ENCODE measurements at regions not wholly inside any gene's neighbourhood (a gene's known extent, or its start where the extent isn't known, plus 50 kb on each side); places are given as distances from the start of the nearest gene placed in this dataset.

DNA sequence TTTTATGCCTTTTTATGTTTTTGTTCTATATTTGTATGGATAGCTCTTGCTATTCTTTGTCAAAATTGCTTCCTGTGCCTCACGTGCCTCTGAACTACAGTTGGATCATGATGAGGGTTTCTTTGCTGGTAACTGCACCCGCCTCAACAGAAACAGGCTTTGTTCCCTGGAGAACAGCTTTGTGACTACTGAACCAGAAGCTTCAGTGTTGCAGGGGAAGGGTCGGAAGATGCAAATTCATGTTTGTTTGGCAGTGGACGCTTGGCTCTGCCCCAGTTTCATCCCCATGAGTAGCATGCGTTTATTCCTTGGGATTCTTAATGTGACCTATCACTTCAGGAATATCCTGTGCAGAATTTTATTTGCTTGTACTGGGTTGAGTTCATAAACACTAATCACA, 959.1 kb upstream of the WWC1 start:
- in situ Hi-C loops (cut with MboI; ENCODE audit: low pct_unique_long_range_greater_than_20kb, low sequenced_read_pairs, unreplicated experiment), result no loop called here
- no peak for TF ChIP-seq CTCF (IDR thresholded peaks at IDR 0.05; ENCODE audit: extremely low read depth, insufficient read depth, missing control alignments)
- DNase-seq (ENCODE audit: low spot score), result no peak

DNA sequence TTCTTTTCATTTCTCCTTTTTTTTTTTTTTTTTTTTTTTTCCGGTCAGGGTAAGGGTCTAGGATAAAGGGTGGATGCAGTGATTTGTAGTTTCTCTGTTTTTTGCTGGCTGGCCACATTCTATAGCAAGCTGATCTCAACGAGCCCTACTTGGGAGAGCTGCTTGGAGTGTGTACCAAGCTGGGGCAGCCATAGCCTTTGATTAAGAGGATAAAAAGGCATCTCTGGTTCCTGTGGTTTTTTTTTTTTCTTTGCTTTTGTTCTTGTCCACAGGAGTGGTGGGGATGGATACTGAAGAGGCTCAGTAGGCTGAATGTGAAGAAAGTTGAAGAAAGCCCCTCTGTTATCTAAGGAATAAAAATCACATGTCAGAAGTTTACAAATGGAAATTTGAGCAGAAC, 955.3 kb upstream of the WWC1 start:
- DNase-seq (ENCODE audit: low spot score), result no peak
- in situ Hi-C loops (cut with MboI; ENCODE audit: low pct_unique_long_range_greater_than_20kb, low sequenced_read_pairs, unreplicated experiment), result no loop called here
- no peak for TF ChIP-seq CTCF (IDR thresholded peaks at IDR 0.05; ENCODE audit: extremely low read depth, insufficient read depth, missing control alignments)

GRCh38 chr5:167339205-167339604, 952.2 kb upstream of the WWC1 start:
- no peak for DNase-seq (ENCODE audit: low spot score)
- in situ Hi-C loops (cut with MboI; ENCODE audit: low pct_unique_long_range_greater_than_20kb, low sequenced_read_pairs, unreplicated experiment), result no loop called here
- no peak for TF ChIP-seq CTCF (IDR thresholded peaks at IDR 0.05; ENCODE audit: extremely low read depth, insufficient read depth, missing control alignments)

- no peak for DNase-seq (ENCODE audit: low spot score)
- in situ Hi-C loops (cut with MboI; ENCODE audit: low pct_unique_long_range_greater_than_20kb, low sequenced_read_pairs, unreplicated experiment), result no loop called here
- no peak for TF ChIP-seq CTCF (IDR thresholded peaks at IDR 0.05; ENCODE audit: extremely low read depth, insufficient read depth, missing control alignments)
Measured at GRCh38 chr5:167346461-167346860, 945.0 kb upstream of the WWC1 start.

DNA sequence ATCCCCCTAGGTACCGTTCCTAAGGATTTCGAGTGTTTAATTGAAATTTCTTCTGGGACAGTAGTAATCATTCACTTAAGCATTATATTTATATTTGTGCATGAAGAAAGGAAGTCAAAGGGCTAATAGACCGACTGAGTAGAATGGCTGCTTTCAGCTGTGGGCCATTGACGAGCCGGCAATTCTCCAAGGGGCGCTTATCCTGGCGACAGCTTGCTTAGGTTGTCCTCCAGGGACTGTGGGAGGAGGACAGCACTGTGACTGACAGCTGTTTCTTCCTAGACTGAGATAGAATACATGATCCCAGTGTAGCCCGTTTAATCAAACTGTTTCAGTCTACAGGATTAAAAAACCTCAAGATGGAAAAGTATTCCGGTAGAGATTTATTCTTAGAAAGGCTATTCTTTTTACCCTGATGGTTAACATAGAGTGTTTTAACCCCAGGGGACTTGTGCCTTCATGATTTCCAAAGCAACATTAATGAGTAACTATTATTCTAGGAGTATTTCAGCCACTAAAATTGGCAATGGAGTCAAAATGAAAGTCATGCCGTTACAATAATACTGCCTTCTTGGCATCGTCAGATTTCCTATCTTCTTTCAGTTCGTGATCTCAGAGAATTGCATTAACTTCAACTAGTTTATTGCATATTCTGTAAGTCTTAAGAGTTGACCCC, 943.1 kb upstream of the WWC1 start:
- DNase-seq (ENCODE audit: low spot score), result no peak
- in situ Hi-C loops (cut with MboI; ENCODE audit: low pct_unique_long_range_greater_than_20kb, low sequenced_read_pairs, unreplicated experiment), result no loop called here
- TF ChIP-seq CTCF (IDR thresholded peaks at IDR 0.05; ENCODE audit: extremely low read depth, insufficient read depth, missing control alignments), result no peak

DNA sequence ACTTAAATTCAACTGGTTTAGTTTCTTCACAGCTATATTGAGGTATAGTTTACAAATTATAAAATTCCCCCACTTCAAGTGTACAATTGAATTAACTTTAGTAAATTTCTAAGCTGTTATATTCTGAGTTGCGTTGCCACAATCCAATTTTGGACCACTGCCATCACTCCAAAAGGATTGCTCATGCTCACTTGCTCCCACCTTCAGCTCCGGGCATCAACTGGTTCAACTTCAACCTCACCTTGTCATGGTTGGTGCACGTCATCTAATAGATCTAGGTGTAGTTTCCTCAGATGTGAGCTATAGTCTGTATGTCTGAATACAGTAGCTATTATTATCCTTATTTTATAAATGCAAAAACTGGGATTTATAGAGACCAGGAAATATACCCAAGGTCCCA, 942.5 kb upstream of the WWC1 start:
- no peak for TF ChIP-seq CTCF (IDR thresholded peaks at IDR 0.05; ENCODE audit: extremely low read depth, insufficient read depth, missing control alignments)
- in situ Hi-C loops (cut with MboI; ENCODE audit: low pct_unique_long_range_greater_than_20kb, low sequenced_read_pairs, unreplicated experiment), result no loop called here
- no peak for DNase-seq (ENCODE audit: low spot score)
